ENCODE measurements at regions not wholly inside any gene's neighbourhood (a gene's known extent, or its start where the extent isn't known, plus 50 kb on each side); places are given as distances from the start of the nearest gene placed in this dataset.

DNA sequence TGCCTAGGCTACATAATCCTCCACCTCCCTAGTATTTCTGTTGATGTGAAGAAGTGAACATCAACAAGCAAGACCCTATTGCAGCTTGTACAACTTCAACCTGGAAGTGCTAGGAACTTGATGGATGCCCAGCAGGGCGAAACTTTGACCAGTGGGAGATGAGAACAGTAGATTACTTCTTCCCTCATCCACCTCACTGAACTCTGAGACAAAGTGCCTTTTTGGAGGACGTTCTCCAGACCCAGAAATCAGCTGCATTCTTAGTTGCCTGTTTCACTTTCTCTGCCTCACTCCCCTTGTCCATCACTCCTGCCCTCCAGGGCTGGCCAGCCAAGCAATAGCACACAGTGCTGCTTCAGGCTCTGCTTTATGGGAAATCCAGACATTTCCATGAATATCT lies 683.4 kb downstream of the GALC start:
- Histone ChIP-seq H3K27me3 (ENCODE audit: low read depth) (no peaks in the 10 kb centered on the region), H3K36me3 (no peaks in the 10 kb centered on the region), H3K9me3 (replicated peaks) (no peaks in the 10 kb centered on the region), H3K4me1 (no peaks in the 10 kb centered on the region), H3K27ac (replicated peaks) (no peak overlapping the region), H3K4me3 (no peak overlapping the region)
- no peak for DNase-seq
- TF ChIP-seq, protein P1, sequence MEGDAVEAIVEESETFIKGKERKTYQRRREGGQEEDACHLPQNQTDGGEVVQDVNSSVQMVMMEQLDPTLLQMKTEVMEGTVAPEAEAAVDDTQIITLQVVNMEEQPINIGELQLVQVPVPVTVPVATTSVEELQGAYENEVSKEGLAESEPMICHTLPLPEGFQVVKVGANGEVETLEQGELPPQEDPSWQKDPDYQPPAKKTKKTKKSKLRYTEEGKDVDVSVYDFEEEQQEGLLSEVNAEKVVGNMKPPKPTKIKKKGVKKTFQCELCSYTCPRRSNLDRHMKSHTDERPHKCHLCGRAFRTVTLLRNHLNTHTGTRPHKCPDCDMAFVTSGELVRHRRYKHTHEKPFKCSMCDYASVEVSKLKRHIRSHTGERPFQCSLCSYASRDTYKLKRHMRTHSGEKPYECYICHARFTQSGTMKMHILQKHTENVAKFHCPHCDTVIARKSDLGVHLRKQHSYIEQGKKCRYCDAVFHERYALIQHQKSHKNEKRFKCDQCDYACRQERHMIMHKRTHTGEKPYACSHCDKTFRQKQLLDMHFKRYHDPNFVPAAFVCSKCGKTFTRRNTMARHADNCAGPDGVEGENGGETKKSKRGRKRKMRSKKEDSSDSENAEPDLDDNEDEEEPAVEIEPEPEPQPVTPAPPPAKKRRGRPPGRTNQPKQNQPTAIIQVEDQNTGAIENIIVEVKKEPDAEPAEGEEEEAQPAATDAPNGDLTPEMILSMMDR (IDR thresholded peaks at IDR 0.05; ENCODE audit: borderline replicate concordance): no peak
- intact Hi-C loops (cut with micrococcal nuclease): no loop called here

DNA sequence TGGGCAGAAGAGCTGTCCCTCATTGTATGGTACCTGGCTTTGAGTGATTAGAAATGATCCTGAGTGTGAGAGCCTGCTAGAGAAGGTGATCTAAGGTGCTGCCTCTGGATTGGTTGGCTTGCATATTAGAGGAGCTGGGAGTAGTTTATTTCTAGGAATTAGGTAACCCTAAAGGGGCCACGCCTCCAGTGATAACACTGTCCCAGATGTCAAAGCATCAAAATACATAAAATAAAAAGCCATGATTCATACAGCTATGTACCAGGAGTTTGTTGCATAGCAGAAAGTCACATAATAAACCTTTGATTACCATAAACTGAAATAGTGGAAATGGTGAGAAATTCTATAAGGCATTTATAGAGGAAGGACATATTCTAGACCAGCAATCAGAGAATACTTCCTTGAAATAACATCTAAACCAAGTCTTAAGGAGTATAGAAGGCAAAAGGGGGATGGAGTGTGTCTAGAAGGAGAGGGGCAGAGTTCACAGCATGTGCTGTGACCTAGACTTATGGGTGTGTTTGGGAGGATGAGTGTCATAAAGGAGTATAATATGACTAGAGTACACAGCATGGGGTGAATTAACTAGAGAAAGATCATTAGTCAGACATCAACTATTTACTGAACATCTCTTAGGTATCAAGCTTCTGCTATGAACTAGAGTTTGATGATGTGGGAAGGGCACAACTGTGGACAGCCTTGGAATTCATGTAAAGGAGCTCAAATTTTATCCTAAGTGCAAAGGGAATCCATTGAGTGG lies 686.4 kb downstream of the GALC start:
- no peak overlapping the region for H3K27ac ChIP-seq (replicated peaks)
- TF ChIP-seq, protein P1 (IDR thresholded peaks at IDR 0.05; ENCODE audit: borderline replicate concordance): no peak
- no peak overlapping the region for H3K4me3 ChIP-seq
- no peaks in the 10 kb centered on the region for H3K27me3 ChIP-seq (ENCODE audit: low read depth)
- H3K4me1 ChIP-seq: no peaks in the 10 kb centered on the region
- no peak for DNase-seq
- H3K9me3 ChIP-seq (replicated peaks): peaks cover 8% of the 10 kb centered on the region
- H3K36me3 ChIP-seq: no peaks in the 10 kb centered on the region
- intact Hi-C loops (cut with micrococcal nuclease): no loop called here

DNA sequence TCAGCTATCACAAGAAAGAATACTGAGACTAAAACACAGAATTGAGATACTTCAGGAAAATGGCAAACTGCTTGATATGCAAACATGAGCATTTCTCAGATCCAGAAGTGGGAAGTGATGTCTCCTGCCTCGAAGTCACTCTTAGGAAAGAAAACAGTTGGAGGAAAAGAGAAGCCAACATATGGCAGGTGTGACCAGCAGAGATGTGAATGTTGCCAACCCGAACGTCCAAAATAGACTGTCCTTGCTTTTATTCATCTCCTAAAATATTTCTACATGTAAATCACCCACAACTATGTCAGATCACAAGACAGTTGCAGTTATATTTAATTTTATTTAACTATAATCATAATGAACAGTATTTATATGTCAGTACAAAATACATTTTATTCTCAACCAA lies 687.6 kb downstream of the GALC start:
- H3K27me3 ChIP-seq (ENCODE audit: low read depth): no peaks in the 10 kb centered on the region
- H3K36me3 ChIP-seq: no peaks in the 10 kb centered on the region
- no peaks in the 10 kb centered on the region for H3K4me1 ChIP-seq
- intact Hi-C loops (cut with micrococcal nuclease): no loop called here
- no peak overlapping the region for H3K4me3 ChIP-seq
- TF ChIP-seq, protein P1 (IDR thresholded peaks at IDR 0.05; ENCODE audit: borderline replicate concordance): no peak
- peaks cover 13% of the 10 kb centered on the region for H3K9me3 ChIP-seq (replicated peaks)
- DNase-seq: no peak
- no peak overlapping the region for H3K27ac ChIP-seq (replicated peaks)

DNA sequence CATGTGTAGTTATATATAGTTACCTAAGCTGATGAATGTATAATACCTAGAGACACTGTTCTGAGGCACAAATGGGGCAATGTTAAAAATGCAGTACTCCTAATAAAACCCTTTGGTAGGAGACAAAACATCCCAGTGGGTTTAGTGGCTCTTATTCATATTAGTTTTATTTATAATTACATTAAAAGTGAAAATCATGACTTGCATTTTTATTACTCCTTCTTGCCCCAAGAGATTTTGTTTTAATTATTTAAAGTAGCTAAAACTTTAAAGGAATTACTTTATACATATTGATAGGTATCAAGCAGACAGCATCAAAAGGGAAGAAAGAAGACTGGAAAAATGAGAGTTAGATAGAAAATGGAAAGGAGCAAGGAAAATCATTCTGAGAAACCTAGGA lies 688.6 kb downstream of the GALC start:
- TF ChIP-seq, protein P1 (IDR thresholded peaks at IDR 0.05; ENCODE audit: borderline replicate concordance): no peak

DNA sequence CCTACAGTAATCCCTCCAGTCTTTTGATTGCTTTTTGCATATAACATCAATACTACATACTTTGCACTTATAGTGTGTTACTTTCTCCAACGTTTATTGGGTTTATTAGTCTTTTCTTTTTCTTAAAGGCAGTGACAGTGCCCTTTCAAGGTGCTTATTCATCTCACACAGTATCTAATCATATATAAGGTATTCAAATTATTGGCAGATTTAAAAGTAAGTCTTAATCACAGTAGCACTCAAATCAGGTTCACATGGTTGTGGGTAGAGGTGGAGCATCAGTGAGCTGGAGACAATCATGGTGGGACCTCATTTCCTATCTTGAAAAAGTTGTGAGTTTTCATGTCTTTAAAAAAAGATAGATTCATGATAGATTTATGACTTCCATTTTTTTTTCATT lies 706.2 kb downstream of the GALC start:
- DNase-seq: no peak
- intact Hi-C loops (cut with micrococcal nuclease): no loop called here
- Histone ChIP-seq H3K4me1 (no peaks in the 10 kb centered on the region), H3K9me3 (replicated peaks) (peaks cover 7% of the 10 kb centered on the region), H3K4me3 (no peak overlapping the region), H3K27me3 (ENCODE audit: low read depth) (no peaks in the 10 kb centered on the region), H3K36me3 (no peaks in the 10 kb centered on the region), H3K27ac (replicated peaks) (no peak overlapping the region)
- TF ChIP-seq, protein P1 (IDR thresholded peaks at IDR 0.05; ENCODE audit: borderline replicate concordance): no peak

More for the DNA sequence above, 688.6 kb downstream of the GALC start:
- DNase-seq: no peak
- H3K27me3 ChIP-seq (ENCODE audit: low read depth): no peaks in the 10 kb centered on the region
- no peak overlapping the region for H3K4me3 ChIP-seq
- intact Hi-C loops (cut with micrococcal nuclease): no loop called here
- H3K9me3 ChIP-seq (replicated peaks): peaks cover 13% of the 10 kb centered on the region
- no peak overlapping the region for H3K27ac ChIP-seq (replicated peaks)
- H3K36me3 ChIP-seq: no peaks in the 10 kb centered on the region
- no peaks in the 10 kb centered on the region for H3K4me1 ChIP-seq
